ENCODE measurements at regions not wholly inside any gene's neighbourhood (a gene's known extent, or its start where the extent isn't known, plus 50 kb on each side); places are given as distances from the start of the nearest gene placed in this dataset.

DNA sequence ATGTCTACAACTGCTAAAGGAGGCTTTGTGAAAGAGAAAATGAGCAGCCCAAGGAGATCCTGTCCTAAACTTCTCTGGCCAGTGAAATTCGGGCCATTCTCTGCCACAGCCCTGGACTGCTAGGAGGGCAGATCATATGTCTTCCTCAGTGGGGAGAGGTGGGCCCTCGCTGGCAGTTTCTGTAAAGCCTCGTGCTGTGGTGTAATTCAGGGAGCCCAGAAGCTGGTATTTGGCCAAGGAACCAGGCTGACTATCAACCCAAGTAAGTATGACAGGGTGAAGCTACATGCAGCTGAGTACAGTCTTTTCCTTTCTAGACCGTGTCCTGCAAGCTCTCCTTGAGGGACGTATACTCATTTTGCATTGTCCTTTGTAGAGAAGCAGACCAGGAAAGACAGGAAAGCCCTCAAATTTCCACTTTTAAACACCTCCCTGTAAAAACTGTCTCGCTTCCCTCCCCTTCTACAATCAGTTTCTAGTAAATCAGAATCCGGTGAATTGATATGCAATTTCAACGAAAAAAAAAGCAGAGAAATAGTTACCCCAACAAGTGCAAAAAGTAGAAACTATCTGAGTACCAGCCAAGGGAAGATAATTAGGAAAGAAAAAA, 106.8 kb downstream of the DAD1 start:
- H3K27me3 ChIP-seq (ENCODE audit: control insufficient read depth, insufficient read depth, low read length): peaks cover 26% of the 10 kb centered on the region
- no peaks in the 10 kb centered on the region for H3K9me3 ChIP-seq (ENCODE audit: control insufficient read depth, insufficient read depth, low read depth, low read length)
- no TSS peak for BruUV-seq (replicated peaks)
- ATAC-seq (no peak), DNase-seq (ENCODE audit: low read depth, low spot score) (no peak)
- POLR2A ChIA-PET: no interaction called here
- intact Hi-C loops (cut with micrococcal nuclease; ENCODE audit: unreplicated experiment): no loop called here
- no peaks in the 10 kb centered on the region for H3K4me1 ChIP-seq (ENCODE audit: control insufficient read depth, insufficient read depth, low read length)
- TF ChIP-seq, protein P1, sequence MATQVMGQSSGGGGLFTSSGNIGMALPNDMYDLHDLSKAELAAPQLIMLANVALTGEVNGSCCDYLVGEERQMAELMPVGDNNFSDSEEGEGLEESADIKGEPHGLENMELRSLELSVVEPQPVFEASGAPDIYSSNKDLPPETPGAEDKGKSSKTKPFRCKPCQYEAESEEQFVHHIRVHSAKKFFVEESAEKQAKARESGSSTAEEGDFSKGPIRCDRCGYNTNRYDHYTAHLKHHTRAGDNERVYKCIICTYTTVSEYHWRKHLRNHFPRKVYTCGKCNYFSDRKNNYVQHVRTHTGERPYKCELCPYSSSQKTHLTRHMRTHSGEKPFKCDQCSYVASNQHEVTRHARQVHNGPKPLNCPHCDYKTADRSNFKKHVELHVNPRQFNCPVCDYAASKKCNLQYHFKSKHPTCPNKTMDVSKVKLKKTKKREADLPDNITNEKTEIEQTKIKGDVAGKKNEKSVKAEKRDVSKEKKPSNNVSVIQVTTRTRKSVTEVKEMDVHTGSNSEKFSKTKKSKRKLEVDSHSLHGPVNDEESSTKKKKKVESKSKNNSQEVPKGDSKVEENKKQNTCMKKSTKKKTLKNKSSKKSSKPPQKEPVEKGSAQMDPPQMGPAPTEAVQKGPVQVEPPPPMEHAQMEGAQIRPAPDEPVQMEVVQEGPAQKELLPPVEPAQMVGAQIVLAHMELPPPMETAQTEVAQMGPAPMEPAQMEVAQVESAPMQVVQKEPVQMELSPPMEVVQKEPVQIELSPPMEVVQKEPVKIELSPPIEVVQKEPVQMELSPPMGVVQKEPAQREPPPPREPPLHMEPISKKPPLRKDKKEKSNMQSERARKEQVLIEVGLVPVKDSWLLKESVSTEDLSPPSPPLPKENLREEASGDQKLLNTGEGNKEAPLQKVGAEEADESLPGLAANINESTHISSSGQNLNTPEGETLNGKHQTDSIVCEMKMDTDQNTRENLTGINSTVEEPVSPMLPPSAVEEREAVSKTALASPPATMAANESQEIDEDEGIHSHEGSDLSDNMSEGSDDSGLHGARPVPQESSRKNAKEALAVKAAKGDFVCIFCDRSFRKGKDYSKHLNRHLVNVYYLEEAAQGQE (IDR thresholded peaks at IDR 0.05; ENCODE audit: insufficient read depth in 1 of 2, low read depth in 2 of 2, low read length in 1 of 2): no peak
- TF ChIP-seq, protein P2, sequence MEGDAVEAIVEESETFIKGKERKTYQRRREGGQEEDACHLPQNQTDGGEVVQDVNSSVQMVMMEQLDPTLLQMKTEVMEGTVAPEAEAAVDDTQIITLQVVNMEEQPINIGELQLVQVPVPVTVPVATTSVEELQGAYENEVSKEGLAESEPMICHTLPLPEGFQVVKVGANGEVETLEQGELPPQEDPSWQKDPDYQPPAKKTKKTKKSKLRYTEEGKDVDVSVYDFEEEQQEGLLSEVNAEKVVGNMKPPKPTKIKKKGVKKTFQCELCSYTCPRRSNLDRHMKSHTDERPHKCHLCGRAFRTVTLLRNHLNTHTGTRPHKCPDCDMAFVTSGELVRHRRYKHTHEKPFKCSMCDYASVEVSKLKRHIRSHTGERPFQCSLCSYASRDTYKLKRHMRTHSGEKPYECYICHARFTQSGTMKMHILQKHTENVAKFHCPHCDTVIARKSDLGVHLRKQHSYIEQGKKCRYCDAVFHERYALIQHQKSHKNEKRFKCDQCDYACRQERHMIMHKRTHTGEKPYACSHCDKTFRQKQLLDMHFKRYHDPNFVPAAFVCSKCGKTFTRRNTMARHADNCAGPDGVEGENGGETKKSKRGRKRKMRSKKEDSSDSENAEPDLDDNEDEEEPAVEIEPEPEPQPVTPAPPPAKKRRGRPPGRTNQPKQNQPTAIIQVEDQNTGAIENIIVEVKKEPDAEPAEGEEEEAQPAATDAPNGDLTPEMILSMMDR (IDR thresholded peaks at IDR 0.05): no peak
- TF ChIP-seq SIN3A (IDR thresholded peaks at IDR 0.05; ENCODE audit: borderline replicate concordance, insufficient read depth, low read depth, low read length) (no peak), POLR2AphosphoS5 (IDR thresholded peaks at IDR 0.05; ENCODE audit: low read depth, low read length) (no peak), TCF7L2 (IDR thresholded peaks at IDR 0.05; ENCODE audit: low read depth, low read length) (no peak)
- H3K27ac ChIP-seq (ENCODE audit: low read length): no peak overlapping the region
- H3K4me3 ChIP-seq (ENCODE audit: low read depth in 2 of 2, low read length in 2 of 2): no peak overlapping the region
- in situ Hi-C loops (cut with HindIII; ENCODE audit: low pct_unique_long_range_greater_than_20kb, low sequenced_read_pairs): no loop called here
- no peaks in the 10 kb centered on the region for H3K36me3 ChIP-seq (ENCODE audit: control insufficient read depth, insufficient read depth, low read length)
- CTCF ChIA-PET: interaction anchor here (0.5 to 0.6 kb wide), 2 partner anchors 55 to 1184 kb away, joined by 3 to 7 read pairs; no protein-coding TSS in a partner anchor

DNA sequence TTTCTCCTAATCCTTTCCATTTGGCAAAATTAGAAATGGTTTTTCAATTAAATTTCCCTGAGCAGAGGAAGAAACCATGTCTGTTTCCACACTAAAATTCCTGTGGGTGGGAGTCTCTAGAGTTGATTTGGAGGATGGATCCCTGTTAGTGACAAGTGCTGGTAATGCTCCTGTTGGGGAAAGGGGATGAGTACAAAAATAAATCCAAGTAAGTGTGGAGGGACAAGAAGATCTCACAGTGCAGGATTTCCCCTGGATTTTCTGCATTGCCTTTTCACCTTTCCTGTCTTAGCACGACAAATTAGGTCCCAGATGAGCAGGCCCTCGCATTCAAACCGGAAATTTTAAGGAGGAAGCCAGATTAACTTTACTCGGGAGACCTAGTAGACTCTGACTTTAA, 107.5 kb downstream of the DAD1 start:
- ATAC-seq (no peak), DNase-seq (ENCODE audit: low read depth, low spot score) (no peak)
- no peak overlapping the region for H3K4me3 ChIP-seq (ENCODE audit: low read depth in 2 of 2, low read length in 2 of 2)
- ChIA-PET CTCF (interaction anchor here (0.6 kb wide), 1 partner anchor 56 kb away, joined by 3 read pairs; no protein-coding TSS in a partner anchor), POLR2A (no interaction called here)
- no peaks in the 10 kb centered on the region for H3K36me3 ChIP-seq (ENCODE audit: control insufficient read depth, insufficient read depth, low read length)
- in situ Hi-C loops (cut with HindIII; ENCODE audit: low pct_unique_long_range_greater_than_20kb, low sequenced_read_pairs) (no loop called here), intact Hi-C loops (cut with micrococcal nuclease; ENCODE audit: unreplicated experiment) (no loop called here)
- no TSS peak for BruUV-seq (replicated peaks)
- H3K27ac ChIP-seq (ENCODE audit: low read length): no peak overlapping the region
- no peaks in the 10 kb centered on the region for H3K9me3 ChIP-seq (ENCODE audit: control insufficient read depth, insufficient read depth, low read depth, low read length)
- peaks cover 26% of the 10 kb centered on the region for H3K27me3 ChIP-seq (ENCODE audit: control insufficient read depth, insufficient read depth, low read length)
- no peaks in the 10 kb centered on the region for H3K4me1 ChIP-seq (ENCODE audit: control insufficient read depth, insufficient read depth, low read length)
- TF ChIP-seq SIN3A (IDR thresholded peaks at IDR 0.05; ENCODE audit: borderline replicate concordance, insufficient read depth, low read depth, low read length) (no peak), POLR2AphosphoS5 (IDR thresholded peaks at IDR 0.05; ENCODE audit: low read depth, low read length) (no peak), TCF7L2 (IDR thresholded peaks at IDR 0.05; ENCODE audit: low read depth, low read length) (no peak)
- TF ChIP-seq, protein P2 (IDR thresholded peaks at IDR 0.05): no peak
- TF ChIP-seq, protein P1 (IDR thresholded peaks at IDR 0.05; ENCODE audit: insufficient read depth in 1 of 2, low read depth in 2 of 2, low read length in 1 of 2): no peak
